ENCODE measurements at regions not wholly inside any gene's neighbourhood (a gene's known extent, or its start where the extent isn't known, plus 50 kb on each side); places are given as distances from the start of the nearest gene placed in this dataset.

DNA sequence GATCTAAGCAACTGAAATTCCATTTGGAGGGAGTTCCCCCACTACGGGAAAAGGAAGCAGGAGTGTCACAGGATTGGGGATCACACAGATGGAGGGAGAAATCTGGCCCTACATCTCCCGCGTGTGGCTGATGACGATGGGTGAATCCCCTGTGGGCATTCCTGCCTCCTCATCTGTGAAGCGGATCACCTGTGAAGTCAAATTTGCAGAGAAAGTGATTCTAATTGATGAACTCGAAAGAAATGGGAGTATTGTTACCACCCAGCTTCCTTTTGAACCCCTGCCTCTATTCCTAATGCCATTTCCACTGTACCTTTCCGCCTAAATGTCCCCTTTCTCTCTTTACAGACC, 92.0 kb downstream of the CMPK2 start:
- DNase-seq (ENCODE audit: low read depth in 2 of 2): no peak

DNA sequence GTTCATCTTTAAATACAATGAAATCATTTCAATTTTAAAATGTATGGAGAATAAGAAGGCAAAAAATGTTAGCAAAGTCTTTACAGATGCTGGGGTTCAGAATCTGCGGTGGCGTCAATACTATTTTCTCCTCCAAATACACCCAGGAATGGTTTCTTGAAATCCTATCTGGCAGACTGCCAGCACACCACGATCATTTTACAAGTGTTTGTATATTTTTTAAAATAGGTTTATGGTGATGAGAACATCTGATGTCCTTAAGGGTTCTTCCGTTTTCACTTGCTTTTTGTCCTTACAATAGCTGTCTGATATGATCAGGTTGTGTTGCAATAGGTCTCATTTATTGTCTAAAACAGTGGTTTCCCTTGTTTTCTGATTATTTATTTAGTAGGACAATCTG, 89.6 kb downstream of the CMPK2 start:
- DNase-seq (ENCODE audit: low read depth in 2 of 2): no peak

DNA sequence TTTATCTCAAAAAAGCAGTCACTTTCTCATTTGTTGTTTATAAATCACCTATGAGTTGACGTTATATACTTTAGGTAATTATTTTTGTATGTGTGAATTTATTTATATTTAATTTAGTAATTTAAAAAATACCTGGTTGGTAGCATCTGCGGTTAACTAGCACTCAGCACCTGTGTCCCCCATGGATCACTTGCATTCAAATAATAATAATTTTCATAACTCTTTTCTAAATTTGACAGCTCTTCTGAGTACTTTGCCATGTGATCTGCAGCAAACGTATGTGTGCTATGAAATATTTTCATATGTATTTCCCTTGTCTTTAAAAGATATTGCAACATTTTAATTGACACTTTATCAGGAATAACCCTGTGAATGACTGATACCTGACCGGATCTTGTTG, 88.1 kb downstream of the CMPK2 start:
- DNase-seq (ENCODE audit: low read depth in 2 of 2): no peak

DNA sequence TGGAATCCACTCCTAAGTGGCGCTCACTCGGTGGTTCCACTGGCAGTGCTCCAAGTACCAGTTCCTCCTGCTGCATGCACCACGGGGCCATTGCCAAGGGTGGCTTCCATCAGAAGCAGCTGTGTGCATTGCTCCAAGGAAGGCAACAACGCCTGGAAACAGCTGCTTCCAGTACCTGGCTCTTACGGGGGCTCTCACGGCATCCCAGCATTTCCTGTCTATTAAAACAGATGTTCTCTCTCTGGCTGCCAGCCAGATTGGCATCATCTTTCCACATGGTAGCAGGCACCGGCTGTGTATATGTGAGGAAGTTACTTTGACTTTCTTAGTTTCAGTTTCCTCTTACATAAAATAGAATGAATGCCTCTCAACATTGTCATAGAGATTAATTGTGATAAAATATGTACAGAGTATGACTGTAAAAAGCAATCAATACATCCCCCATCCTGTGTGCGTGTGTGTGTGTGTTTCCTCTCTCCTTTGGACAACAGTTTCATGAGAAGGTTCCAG, 84.9 kb downstream of the CMPK2 start:
- DNase-seq (ENCODE audit: low read depth in 2 of 2): no peak

DNA sequence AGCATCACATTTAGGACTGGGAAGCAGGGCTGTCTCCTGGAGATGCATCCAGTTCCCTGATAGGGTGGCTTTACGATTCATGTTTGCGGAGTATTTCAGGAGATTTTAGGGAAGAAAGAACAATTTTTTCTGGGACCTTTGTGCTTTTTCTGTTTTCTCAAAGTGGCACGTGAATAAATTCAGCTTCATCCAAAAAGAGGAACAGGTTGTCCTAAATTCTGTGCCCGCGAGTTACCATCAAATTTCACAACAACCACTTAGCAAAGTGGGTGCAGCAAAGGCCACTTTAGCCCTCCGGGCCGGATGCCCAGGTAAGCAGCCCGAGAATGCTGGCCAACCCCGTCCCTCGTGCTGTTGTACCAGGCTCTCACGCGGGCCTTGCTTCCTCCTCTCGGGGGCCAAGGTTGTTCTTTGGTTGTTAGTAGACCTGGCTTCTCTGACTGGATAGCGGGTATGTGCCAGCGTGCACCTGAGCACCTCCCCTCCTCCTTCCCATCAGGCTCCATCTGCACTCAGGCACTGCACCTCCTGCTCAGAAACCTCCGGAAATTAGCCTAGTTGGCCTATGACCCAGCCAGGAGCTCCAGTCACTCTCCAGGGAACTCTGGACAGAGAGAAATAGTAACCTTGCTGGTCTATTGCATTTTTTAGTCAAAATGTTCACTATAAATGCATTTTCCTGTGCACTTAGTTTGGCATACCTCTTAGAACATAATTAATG, 83.0 kb downstream of the CMPK2 start:
- no peak for DNase-seq (ENCODE audit: low read depth in 2 of 2)

DNA sequence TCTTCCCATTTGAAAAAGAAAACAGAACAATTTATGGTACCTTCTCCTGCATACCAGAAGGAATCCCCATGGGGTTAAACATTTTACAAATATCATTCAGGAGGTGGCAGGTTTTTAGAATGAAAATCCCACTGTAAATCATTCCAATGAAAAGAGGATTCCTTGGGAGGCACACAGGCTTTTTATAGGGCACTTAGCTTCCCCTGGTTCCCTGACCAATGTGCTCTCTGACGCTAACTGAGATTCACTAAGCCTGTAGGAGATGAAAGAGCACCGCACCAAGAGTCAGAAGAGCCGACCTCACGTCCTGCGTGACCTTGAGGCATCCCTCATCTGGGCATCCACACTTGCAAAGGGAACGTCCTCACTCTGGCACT, 82.5 kb downstream of the CMPK2 start:
- no peak for DNase-seq (ENCODE audit: low read depth in 2 of 2)

DNA sequence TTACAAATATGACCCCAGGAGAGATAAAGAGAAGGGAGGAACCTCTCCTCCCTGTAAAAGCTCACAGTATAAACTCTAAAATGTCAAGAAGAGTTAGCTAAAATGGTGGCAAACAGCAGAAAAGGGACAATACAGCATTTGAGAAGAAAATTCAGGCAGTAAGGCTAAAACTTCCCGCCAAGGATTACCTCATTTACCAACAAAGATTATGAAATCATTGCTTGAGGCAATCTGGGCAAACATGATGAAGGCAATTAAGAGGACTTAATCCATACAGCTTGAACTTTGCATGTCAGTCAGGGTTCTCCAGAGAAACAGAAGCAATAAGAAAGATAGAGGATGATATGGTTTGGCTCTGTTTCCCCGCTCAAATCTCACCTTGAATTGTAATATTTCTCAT, 81.4 kb downstream of the CMPK2 start:
- DNase-seq (ENCODE audit: low read depth in 2 of 2): no peak

DNA sequence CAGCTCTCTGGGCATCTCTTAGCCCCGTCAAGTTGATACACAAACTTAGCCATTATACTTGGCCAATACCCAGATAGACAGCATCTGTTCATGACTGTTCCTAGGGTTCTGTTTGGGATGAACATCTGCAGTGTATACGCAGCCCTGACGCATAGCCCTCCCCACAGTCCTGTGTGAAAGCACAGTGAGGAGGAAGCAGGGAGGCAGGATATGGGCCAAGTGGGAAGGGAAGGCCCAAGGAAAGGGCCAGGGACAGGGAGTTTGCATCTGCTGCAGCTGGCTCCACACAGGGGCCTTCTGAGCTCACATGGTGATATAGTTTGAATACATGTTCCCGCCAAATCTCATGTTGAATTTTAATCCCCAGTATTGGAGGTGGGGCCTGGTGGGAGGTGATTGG, 80.2 kb downstream of the CMPK2 start:
- DNase-seq (ENCODE audit: low read depth in 2 of 2): no peak

DNA sequence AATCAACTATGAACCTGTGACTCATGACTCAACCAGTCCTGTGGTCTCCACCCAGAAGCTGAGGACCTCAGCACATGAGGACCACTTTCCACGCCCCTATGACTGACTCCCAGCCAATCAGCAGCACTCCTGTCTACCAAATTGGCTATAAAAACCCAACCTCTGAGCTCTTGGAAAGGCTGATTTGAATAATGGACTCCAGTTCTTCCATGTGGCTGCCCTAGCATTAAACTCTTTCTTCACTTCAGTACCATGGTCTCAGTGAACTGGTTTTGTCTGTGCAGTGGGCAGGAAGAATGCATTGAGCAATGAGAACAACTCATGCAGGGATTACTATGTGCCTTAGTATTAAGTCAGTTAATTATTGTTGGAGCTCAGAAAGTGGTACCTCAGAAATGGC, 78.3 kb downstream of the CMPK2 start:
- DNase-seq (ENCODE audit: low read depth in 2 of 2): no peak

DNA sequence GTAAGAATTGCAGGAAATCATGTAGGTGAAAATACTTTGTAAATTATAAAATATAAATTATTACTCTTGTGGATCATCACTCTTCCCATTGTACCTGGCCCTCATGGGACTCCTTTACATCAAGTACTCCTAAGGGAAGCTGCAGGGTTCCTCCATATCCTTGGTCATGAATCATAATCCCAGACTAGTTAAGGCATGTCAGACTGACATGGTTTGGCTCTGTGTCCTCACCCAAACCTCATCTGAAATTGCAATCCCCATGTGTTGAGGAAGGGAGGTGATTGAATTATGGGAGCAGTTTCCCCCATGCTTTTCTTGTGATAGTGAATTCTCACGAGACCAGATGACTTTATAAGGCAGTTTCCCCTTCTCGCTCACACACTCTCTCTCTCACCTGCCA, 77.1 kb downstream of the CMPK2 start:
- no peak for DNase-seq (ENCODE audit: low read depth in 2 of 2)

DNA sequence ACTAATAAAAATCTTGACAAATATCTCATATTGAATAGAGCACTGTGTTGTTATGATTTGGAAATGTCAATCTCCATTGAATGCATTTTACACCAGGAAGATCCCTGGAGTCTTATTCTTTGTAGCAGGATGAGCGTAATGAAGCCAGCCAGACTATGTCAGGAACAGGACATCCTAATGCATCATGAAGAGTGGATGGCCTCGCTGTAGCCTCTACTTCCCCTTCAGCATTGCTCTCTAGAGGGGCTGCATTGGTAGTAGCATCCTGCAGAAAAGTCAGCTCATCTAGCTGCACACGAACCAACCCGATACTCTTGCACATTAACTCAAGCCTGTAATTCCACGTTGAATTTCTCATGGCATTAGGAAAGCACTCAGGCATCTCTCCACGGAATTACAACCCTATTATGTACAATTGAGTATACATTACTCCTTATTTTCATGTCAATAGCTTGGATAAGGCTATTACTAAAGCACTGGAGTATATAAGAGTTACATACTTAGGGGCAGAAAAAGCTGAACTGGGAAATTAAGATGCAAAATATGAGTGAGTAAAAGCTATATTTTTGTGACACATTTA, 76.1 kb downstream of the CMPK2 start:
- no peak for DNase-seq (ENCODE audit: low read depth in 2 of 2)

DNA sequence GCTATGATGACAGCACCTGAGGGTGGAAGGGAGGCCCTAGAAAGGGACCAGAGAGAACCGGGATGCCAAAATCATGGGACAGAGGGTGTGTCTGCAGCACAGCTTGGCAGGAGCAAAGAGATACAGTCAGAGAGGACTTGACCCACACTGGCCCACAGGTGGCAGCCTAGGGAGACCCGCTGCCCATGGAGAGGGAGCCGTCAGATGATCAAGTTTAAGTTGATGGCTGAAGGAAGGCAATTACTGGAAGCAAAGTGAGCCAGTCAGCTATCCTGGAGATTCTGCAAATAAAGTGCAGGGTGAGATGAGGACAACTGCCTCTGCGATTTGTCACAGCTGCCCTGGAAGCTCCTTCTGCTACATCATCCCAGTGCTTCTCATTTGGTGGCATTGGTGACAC, 74.0 kb downstream of the CMPK2 start:
- no peak for DNase-seq (ENCODE audit: low read depth in 2 of 2)

DNA sequence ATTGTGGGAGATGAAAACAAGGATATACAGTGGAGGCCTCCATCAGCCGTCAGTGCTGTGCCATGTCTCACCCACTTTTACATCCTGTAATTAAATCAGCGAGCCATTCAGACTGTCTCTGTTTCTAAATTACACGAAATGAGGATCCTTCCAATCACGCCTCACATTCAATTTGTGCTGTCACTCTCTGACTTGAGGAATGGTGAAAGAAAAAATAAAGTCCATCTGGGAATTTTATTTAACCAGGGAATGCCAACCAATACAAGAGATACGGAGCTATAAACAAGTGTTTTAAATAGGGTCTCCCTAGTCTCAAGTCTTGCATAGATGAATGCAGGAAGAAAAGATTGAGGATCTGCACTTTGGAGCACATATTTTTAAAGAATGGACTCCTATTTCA, 72.8 kb downstream of the CMPK2 start:
- no peak for DNase-seq (ENCODE audit: low read depth in 2 of 2)

DNA sequence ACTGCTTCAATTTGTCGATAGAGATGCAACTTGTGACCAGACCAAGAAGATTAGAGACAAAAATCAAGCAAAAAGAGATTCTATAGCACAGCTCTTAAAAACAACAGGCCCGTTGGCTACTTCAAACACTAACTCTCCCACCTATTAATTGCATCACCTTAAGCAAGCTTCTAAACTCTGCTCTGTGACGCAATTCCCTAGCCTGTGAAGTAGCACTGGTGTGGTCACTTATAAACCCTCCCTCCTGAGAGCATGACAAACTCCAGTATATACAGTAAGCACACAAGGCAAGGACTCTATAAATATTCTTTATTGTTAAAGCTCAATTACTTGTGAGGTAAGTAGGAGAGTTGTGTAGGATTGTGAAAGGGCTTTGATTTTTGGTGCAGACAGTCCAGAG, 72.3 kb downstream of the CMPK2 start:
- no peak for DNase-seq (ENCODE audit: low read depth in 2 of 2)

DNA sequence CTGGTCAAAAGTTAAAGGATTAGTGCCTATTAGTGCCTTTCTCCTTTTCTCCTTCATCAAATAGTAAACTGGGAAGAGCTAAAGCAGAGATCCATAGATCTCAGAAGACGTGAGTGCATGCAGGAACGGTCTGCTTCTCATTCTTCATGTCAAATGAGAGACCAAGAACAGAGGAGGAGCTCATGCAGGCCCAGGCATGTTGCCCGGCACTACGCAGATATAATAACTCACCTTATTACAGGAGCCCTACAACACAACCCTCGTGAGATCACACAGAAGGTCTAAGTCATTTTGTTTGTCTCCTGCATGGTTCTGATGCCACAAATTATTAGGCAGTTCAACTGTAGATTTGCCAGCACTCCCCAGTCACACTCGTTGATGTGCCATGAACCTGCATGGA, 71.8 kb downstream of the CMPK2 start:
- no peak for DNase-seq (ENCODE audit: low read depth in 2 of 2)

DNA sequence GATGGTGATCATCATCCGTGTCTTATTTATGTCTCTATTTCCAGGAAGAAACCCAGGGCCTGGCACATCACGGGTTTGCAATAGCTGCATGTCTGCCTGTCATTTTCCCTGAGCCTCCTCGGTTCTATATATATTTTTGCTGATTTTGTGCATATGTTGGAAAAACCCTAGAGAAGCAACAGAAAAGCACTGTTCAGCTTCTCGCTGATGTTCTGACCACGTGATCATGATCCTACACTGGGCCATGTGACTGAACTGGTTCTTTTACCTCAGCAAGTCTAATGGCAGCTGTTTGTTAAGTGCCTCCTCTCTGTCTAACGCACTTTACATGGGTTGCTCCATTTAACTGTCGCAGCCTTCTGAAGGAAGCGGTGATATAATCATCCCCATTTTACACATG, 71.3 kb downstream of the CMPK2 start:
- DNase-seq (ENCODE audit: low read depth in 2 of 2): no peak
